Stimulated activated CD4-positive, alpha-beta T cell treated with anti-CD3 and anti-CD28 coated beads, Interleukin-12 subunit alpha, Interleukin-12 subunit beta, amount 100 ng/mL, for 48 hours (primary cell): ENCODE measurements at regions not wholly inside any gene's neighbourhood (a gene's known extent, or its start where the extent isn't known, plus 50 kb on each side); places are given as distances from the start of the nearest gene placed in this dataset.

Experiments used
- DNase-seq, 3 donors: peaks; one replicate each; pipeline ENCODE4 v3.0.0-alpha.2; 2020; ENCODE audit warnings: low read depth in 2 of 3, low spot score in 1 of 3

DNA sequence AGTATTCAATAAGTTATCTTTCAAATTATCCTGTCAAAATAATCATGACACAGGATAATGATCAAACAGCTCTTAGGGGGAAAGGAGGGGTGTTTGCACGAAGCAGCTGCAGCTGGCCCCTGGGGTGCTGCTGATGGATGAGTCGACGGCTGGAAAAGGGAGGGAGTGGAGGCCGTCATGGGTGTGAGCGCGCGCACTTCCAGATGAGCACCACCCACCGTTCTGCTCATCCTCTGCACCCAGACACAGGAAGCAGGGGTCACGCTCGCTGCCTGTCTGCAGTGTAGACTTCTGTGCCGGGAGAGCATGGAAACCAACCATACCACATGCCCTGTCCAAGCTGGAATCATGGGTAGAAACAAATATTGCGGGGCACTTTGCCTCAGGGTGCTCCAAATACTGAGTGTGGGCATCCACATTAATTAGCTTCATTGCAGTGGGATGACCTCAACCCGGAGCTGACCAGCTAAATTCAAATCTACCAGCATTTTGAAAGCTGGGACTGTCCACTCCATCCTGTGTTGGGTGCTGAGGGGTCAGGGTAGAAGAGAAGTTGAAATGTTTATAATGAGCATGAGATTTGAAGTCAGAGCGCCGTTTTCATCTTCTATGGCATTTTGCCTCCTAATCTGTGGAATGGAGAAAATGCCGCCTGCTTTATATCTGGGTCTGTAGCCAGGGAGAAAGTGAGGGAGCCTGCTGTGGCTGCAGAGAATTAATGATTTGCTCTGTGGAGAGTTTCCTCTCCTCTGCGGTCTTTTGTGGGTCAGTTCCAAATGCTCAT lies 802.4 kb downstream of the TBC1D22A start:
- no peak for DNase-seq

DNA sequence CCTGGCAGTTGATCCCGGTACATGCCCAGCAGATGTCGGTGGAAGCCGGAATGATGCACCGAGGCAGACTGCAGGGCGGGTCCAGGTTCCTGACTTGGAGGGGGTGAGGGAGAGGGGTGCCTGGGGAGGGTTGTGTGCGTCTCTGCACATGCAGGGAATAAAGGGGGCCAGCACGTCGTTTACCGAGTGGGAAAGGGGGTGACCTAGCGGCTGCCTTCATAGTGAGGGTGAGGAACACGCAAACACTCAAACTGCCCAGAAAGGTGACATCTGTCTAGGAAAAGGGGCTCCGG lies 801.7 kb downstream of the TBC1D22A start:
- no peak for DNase-seq

DNA sequence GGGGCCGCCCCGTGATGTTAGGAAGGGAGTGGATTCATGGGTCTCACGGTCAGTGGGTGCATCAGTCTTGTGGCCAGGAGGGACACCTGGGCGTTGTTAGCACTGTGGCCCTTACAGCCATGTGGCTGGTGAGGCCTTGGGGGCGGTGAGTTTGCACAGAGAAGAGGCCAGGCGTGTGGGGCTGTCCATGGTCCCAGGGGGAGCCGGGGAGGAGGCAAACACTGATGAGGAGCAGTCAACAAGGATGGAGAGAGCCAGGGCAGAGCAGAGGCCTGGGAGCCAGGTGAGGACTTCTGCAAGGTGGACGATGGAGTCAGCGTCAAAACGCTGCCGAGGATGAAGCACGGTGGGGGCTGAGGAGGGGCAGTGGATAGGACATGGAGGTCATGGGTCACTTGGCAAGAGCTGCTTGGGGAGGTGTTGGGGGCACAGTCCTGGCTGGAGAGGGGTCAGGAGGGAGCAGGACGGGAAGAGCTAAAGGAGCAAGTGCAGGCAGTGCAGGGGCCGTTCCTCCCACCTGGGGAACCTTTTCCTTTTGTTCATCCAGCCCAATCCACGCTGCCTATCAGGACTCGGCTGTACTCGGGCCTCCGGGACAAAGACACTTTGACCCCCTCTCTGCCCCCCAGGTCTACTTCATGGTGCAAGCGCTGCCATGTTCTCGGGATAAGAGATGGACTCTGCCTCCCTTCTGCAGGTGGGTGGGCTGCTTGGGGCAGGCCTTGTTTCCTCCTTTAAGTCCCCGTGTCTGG lies 801.1 kb downstream of the TBC1D22A start:
- no peak for DNase-seq

DNA sequence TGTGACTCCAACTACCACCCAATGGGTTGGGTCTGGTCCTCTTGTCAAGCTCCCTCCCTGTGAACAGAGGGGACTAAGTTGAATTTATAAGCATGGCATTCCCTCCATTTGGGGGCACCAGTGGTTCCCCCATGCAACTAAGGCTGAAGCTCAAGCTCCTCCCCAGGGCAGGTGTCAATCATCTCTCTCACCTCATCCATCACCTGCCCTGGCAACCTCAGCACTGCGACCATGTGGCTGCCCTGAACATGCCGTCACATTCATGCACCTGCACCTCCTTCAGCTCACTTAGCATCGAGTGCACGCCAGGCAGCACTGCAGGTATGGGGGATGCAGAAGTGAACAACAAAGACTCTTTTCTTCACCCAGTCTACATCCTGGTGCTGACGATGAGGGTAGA lies 799.3 kb downstream of the TBC1D22A start:
- DNase-seq = no peak

DNA sequence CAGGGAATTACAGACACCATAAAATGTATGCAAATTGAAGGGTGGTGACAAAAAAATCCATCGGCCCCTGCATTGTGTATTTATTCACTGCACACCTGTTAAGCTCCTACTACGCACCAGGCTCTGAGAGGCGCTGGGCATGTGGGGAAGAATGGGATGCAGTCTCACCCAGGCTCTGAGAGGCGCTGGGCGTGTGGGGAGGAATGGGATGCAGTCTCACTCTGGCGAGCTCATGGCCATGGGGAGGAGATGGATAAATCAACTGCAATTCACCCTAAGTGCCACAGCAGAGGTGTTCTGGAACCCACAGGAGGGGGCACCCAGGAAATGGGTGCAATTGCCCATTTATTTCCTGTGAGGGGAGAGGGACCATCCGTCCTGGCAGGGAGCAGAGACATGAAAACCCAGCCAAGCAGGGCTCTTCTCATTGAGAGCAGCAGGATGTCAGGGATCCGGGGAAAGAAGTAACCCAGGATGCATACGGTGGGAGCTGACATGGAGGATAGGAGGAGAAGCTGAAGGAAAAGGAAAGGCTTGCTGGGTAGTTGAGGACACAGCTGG lies 798.7 kb downstream of the TBC1D22A start:
- DNase-seq = no peak

DNA sequence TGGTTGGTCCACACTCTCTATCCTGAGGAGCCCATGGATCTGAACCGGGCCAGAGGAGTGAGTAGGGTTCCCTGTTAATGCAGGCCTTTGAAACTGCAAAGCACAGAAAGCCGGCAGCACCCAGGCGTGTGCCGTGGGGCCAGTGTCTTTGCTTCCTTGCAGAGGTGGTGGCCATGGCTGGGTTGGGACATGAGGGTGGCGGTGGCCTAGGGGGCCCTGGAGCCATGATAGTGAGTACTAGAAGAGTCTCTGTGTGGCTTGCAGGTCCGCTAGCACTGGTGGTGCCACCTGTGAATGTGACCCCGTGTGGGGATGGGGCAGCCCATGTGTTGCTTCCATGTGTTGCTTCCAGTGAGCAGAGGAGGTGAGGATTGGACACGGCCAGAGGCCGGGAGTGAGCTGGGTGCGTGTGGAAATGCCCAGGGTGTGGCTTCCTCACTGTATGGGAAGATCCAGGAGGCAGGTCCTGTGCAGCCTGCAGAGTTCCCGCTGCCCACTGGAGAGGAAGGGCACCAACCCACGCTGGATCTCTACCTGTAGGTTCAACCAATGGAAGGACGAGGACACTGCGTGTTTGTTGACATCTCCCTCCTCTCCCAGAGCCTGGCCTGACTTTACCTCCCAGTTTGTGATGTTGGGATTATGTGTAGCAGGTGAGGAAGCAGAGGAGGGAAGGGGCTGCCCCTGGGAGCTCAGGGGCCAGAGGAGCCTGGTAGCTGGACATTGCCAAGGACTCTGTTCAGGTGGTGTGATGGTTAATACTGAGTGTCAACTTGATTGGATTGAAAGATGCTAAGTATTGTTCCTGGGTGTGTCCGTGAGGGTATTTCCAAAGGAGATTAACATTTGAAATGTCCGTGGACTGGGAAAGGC lies 796.6 kb downstream of the TBC1D22A start:
- no peak for DNase-seq

DNA sequence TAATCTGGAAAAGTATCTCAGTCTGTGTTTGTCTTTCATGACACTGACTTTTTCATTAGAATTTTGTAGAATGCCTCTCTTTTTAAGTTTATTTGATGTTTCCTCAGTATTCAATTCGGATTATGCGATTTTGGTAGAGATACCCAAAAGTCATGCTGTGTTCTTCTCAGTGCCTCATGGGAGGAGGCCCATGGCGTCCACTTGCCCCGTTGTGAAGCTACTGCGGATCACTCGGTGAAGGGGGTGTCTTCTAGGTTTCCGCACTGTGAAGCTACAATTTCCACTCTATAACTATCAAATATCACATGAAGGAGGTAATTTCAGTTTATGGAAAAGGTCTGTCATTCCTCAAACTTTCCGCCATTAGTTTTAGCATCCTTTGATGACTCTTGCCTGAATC lies 794.0 kb downstream of the TBC1D22A start:
- no peak for DNase-seq

DNA sequence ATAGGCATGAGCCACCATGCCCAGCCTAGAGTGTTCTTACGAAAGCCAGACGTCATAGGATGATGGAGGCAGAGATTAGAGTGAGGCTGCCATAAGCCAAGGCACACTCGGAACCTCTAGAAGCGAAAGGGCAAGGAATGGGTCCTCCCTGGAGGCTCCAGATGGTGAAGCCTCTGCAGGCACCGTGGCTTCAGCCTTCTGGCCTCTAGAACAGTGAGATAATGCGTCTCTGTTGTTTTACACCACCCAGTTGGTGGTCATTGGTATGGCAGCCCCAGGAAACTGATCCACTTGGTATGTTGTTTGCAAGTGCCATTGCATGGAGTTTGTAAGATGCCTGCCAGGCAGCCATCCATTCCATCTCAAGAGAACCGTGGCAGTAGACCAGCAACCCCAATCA lies 791.0 kb downstream of the TBC1D22A start:
- DNase-seq = no peak

DNA sequence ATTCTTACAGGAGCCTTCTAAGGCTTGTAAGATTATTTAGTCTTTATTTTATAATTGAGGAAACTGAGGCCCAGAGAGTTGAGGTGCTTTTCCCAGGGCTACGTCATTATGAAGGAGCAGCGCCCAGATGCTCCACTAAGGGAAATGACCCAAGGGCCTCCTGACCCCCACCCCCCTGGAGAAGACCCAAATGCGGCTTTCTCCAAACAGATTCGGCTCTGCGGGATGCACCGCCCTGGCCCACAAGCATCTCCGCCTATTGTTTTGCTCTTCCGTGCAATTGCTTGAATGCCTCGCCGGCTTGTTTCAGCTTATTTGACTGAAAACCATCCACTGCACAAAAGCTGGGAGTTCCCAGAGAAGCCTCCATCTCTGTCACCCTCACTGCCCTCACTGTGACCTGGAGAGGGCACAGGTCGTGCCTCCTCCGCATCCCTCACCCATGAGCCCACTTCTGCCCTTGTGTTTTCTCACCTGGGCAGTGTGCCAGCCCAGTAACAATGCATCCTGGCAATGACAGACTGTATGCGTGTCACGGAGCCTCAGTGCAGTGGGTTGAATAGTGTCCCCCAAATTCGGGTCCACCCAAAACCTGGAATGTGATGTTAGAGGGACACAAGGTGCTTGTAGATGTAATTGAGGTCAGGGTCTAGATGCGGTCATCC lies 790.2 kb downstream of the TBC1D22A start:
- DNase-seq = no peak

DNA sequence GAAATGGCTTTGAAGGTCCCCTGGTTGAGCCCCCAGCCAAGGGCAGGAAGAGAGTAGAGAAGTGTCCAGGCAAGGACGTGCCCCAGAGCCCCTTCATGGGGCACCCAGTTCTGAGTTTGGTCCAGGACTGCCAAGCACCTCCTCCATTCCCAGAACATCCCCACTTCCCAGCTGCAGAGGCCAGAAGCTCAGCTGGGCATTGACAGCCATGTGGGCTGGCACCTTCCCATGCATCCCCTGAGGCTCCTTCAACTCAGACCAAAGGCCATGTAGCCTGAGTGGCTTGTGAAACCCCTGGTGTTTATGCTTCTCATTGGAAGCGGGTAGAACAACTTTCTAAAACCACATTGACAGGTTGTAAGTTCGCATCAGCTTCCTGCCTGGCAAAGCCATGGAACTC lies 789.6 kb downstream of the TBC1D22A start:
- no peak for DNase-seq

DNA sequence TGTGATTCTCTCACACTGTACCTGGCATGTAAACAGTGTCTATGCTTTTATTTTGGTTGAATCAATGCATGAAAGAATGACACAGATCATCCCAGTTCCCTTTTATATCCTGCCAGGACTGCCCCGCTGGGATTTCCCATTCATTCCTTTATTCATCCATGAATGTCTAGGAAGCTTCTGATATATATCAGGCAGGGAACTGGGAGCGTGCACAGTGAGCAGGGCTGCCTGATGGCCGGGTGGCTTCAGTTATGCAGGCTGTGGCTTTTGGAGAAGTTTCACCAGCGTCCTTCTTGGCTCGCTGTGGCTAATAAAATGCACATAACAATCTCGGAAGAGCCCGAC lies 789.0 kb downstream of the TBC1D22A start:
- DNase-seq = no peak

DNA sequence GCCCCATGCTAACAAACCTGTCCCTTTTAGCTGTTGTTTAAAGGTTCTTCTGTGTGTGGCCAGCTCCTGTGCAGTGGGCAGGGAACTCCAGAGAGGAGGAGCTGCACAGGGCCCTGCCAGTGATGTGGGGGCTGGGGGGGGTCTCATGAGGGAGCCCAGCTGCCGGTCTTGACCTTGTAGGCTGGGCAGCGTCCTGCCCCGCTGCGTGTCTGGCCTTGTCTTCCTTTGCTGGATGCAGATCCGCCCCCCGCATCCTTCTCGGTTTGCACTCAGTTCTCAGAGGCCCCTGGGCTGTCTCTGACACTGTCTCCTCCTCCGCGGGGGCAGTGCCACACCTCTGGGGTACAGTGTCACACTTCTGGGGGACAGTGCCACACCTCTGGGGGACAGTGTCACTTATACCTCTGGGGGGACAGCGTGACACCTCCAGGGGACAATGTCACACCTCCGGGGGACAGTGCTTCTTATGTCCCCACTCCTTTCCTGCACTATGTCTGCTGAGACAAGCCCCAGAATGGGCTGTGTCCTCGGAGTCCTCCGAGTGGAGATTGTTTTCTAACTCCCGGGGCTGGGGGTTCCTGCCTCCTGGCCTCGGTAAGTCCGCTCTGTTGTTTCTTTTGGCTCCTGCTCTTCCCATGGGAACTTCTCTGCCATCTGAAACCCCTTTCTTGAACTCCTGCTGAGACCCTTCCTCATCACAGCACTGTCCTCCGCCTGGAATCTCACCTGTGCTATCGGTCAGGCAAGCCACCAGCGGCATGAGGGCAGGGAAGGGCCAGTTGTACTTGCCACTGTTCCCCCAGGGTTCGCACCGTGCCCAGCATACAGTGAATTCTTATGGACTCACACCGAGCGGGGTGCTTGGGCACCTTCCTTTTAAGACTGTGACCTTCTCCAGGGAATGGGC lies 788.3 kb downstream of the TBC1D22A start:
- no peak for DNase-seq

DNA sequence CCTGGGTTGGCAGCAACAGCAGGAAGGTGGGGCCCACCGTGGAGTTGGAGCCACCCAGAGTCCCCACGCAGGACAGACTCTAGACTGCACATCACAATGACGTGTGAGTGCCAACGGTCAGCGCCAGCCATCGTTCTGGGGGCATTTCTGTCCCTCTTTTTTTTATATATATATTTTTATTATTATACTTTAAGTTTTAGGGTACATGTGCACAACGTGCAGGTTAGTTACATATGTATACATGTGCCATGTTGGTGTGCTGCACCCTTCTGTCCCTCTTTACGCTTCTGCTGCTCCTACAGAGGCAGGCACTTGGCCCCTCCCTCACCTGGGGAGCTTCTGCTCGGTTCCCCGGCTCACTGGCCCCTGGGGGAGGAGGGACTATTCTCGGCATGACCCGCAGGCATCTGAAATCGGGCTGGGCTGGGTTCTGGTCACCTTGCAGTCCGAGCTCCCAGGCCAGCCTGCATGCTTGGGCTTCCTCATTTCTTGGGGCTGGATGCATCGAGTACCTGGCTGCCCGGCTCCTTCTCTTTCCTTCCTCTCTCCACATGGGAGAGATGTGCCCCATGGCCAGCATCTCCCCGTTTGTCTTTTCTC lies 787.4 kb downstream of the TBC1D22A start:
- no peak for DNase-seq

DNA sequence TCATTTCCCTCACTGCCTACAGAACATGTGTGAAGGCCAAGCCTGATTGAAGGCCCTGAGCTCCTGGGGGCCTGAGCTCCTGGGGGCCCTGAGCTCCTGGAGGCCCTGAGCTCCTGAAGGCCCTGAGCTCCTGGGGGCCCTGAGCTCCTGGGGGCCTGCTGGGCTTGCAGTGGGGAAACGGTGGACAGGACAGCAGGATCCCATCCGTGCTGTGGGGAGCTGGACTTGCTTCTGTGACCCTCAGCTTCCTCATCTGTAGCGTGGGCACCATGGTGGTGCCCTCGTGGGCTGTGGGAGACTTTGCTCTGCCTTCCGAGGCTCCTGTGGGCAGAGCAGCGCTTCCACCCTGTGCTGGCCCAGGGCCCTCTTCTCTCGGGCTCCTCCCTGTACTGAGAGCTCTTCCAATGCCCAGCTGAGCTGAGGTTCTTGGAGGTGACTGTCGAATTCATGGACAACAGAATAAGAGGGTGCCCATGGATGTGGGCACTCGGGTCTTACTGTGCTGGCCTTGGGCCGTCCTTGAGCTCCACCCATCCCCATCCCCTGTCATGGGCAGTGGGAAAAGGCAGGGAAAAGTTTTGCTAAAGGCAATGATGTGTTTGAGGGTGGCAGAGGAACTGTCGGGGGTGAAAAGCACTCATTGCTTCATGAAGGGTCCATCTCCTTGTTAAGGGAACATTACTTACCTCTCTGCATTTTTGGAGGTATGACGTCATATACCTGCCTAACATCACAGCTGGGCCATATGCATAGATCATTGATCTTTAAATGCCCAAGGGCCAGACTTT lies 786.7 kb downstream of the TBC1D22A start:
- DNase-seq = no peak

DNA sequence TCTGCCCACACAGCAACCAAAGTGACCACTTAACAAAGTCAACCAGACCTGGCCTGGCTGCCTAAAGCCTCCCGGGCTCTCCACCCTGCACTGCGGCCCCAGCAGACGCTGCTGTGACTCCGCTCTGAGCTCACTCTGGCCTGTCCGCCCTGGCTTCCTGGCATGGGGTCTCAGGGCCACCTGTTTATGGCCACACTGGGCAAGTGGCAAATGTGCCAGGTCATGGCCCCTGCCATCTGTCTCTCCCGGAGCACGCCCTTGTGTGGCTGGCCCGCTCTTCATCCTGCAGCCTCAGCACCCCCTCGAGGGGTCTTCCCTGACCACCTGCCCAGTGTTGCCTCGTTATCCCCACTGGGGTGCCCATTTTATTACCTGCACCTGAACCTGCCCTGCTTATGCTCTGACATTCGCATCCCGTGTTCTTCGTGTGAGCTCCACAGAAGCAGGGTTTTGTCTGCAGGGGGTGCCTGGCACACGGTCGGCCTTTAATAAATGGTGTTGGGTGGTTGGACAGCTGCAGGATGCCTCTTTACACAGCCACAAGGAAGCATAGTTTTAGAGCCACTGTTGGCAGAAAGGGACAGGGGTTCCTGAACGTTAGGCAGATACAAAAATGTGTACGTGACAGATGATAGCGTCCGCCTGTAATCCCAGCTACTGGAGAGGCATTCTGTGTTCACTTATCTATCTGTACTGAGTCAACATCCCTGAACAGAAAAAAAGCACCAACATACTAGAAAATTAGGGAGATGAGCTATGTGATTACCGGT lies 785.6 kb downstream of the TBC1D22A start:
- no peak for DNase-seq

DNA sequence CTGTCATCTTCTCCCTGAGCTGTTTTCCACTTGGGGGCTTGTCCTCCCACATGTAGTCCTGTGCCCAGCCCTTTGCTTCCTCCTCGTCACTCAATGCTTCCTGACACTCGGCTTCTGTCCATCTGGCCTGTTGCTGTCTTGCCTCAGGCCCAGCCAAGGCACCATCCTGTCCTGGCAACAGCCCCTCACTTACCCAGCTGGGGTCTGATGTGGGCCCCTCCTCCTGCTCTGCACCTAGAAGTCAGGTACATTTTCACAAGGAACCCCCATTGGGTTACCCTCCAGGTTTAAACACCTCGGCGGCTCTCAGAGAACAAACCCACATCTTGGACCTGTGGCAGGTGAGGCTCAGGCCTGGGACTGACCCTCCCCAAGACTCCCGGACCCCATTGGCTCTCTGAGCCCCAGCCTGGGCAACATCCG lies 784.8 kb downstream of the TBC1D22A start:
- DNase-seq = no peak

DNA sequence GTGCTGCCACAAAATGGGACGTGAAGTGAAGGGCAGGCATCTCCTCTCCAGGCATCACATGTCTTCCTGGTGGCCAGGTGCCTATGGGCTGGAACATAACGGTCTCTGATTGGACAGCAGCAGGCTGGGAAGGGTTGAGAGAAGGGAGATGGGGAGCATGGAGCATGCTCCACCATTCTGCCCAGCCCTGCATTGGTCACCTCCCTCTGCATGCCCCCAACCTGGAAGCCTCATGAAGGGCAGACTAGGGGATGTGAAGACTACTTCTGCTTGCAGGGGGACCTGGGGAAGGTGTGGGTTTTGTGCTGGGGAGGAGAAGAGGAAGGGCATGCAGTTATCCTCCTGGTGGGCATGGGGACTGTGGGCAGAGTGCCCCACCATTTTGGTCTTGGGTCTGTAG lies 782.2 kb downstream of the TBC1D22A start:
- no peak for DNase-seq

DNA sequence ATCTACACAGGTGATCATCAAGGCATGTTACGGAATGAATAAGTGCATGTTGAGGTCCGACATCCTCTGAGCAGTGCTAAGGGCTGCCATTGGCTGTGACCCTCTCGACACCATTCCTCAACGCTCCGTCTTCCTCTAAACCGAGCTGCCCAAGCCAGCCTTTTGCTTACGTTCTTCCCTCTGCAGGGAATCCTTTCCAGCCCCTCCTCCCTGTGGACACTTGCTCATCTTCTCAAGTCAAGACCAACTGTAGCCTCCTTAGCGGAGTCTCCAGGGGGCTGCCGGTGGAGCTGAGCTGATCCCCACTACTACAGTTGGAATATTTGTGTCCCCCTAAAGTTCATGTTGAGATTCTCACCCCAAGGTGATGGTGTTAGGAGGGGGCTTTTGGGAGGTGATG lies 781.0 kb downstream of the TBC1D22A start:
- DNase-seq = no peak
